ENCODE measurements at regions not wholly inside any gene's neighbourhood (a gene's known extent, or its start where the extent isn't known, plus 50 kb on each side); places are given as distances from the start of the nearest gene placed in this dataset.

DNA sequence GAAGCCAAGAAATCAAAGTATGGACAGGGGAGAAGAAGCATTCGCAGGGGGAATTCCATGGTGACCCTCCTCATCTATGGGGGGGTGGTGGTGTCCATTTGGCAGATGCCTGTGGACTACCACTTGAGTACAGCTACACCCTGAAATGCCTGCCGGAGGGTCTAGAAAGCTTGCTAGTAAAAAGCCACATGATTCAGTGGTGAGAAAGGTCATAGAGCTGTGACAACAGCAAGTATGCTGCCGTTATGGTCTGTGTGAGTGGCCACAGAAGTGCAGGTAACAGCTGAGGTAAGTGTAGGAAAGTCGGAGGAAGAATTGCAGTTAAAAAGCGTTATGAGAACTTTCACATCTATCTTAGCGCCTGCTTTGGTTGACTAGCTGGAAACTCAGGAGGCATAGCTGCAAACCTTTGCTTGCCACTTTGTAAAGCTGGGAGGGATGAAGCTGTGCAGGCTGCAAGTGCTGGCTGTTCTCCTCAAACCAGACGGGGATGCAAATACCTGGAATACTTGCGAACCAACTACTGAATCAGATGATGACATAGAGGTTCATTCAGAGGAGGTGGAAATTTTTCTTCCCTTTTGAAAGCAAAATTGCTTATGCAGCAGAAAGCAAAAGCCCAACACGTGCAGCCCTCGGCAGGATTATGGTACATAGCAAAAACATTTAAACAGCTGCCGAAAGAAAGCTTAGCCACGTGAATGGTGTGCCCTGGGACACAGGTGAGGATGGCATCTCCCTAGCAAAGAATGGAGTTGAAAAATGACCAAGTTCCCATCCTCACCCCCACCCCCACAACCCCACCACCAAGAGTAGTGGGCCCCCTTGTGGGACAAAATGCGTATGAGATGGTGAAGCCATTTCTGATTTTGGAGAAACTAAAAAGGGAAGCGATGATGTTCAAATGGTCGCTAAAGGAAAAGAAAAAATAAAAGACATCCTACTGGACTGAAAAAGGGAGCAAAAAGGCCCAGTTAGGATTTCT lies 287.0 kb downstream of the RERGL start:
- DNase-seq: no peak

- no peak for DNase-seq
Observed at GRCh38 chr12:17793854-17794253, 296.1 kb downstream of the RERGL start.

- no peak for DNase-seq
Observed at GRCh38 chr12:17778242-17778641, 311.8 kb downstream of the RERGL start.

DNA sequence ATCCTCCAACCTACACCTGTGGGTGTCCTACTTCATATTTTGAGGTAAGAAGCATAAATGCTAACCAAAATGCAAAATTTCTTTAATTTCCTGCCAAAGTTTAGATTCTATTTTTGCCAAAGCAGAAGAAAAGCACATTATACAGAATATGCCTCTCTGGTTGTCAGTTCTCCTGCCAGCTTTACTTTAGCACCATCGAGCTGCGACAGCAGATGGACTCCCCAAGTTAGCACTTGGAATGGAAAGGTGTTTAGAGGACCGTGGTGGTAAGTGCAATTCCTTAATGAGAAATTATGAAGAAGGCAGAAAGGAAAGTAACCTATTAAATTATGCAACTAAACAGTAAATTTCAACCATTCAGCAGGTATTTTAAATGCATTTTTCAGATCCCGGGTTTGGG lies 326.6 kb downstream of the RERGL start:
- DNase-seq: no peak

DNA sequence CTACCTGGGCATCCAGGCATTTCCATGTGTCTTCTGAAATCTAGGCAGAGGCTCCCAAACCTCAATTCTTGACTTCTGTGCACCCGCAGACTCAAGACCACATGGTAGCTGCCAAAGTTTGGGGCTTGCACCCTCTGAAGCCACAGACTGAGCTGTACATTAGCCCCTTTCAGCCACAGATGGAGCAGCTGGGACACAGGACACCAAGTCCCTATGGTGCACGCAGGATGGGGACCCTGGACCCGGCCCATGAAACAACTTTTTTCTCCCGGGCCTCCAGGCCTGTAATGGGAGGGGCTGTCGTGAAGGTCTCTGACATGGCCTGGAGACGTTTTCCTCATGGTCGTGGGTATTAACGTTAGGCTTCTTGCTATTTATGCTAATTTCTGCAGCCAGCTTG lies 330.0 kb downstream of the RERGL start:
- no peak for DNase-seq

Measured in fibroblast of skin of right quadriceps (primary cell).